H1 (cell line): ENCODE measurements at regions not wholly inside any gene's neighbourhood (a gene's known extent, or its start where the extent isn't known, plus 50 kb on each side); places are given as distances from the start of the nearest gene placed in this dataset.

Source experiments
- CTCF ChIA-PET: fragments of 300-600 bp; sonication (Branson Sonifier 250); formaldehyde crosslinking; loops from one replicate; lab custom pipeline; 2021; ENCODE audit not compliant: partially characterized antibody; lab: Charles Lee
- POLR2A ChIA-PET: fragments of 300-600 bp; sonication (Branson Sonifier 250); formaldehyde crosslinking; loops from one replicate; lab custom pipeline; 2021; ENCODE audit warnings: inconsistent platforms; ENCODE audit not compliant: partially characterized antibody; lab: Charles Lee
- DNase-seq, 2 experiments: peaks; one replicate each; pipeline versions ENCODE4 v3.0.0 to v3.0.0-alpha.2; 2010 to 2022; ENCODE audit warnings: low spot score in 2 of 2, low read depth in 1 of 2, mixed read lengths in 1 of 2
- FAIRE-seq: peaks from 2 replicates; lab custom pipeline; 2011; peaks lifted over from hg19 to GRCh38; lab: Jason Lieb, UNC
- H2AFZ ChIP-seq: 2 replicates; pipeline ENCODE4 v1.8.1; 2012; ENCODE audit warnings: low read length, inconsistent platforms
- H2AK5ac ChIP-seq: 2 replicates; pipeline ENCODE4 v1.6.1; 2013; ENCODE audit warnings: low read depth, low read length
- H2BK120ac ChIP-seq: replicated peaks from 2 replicates; pipeline ENCODE3; 2013; ENCODE audit warnings: low read depth, low read length, inconsistent platforms
- H2BK12ac ChIP-seq: 2 replicates; pipeline ENCODE4 v1.6.1; 2013; ENCODE audit warnings: low read depth, low read length
- H2BK15ac ChIP-seq: 2 replicates; pipeline ENCODE4 v1.6.1; 2013; ENCODE audit warnings: low read length
- H2BK20ac ChIP-seq: 2 replicates; pipeline ENCODE4 v1.6.1; 2013; ENCODE audit warnings: low read length
- H2BK5ac ChIP-seq: 2 replicates; pipeline ENCODE4 v1.6.1; 2013; ENCODE audit warnings: low read depth, low read length
- H3K14ac ChIP-seq: 2 replicates; pipeline ENCODE4 v1.6.1; 2013; ENCODE audit warnings: inconsistent platforms; ENCODE audit not compliant: insufficient read length
- H3K18ac ChIP-seq: 2 replicates; pipeline ENCODE4 v1.6.1; 2013; ENCODE audit warnings: low read length; ENCODE audit errors: extremely low read depth
- H3K23ac ChIP-seq: 2 replicates; pipeline ENCODE4 v1.6.1; 2013; ENCODE audit warnings: inconsistent platforms; ENCODE audit not compliant: insufficient read length
- H3K23me2 ChIP-seq: 2 replicates; pipeline ENCODE4 v1.6.1; 2013; ENCODE audit warnings: low read depth, low read length
- H3K27ac ChIP-seq: 2 replicates; pipeline ENCODE4 v1.6.1; 2011; ENCODE audit warnings: low read depth, low read length, inconsistent platforms
- H3K27me3 ChIP-seq, 4 experiments: replicated peaks in 1 of 4; 1 replicate in 1 of 4; 2 replicates in 3 of 4; pipeline versions ENCODE4 v1.6.1 to v1.8.1; 2011 to 2013; ENCODE audit warnings: low read length in 3 of 4, mild to moderate bottlenecking in 3 of 4, inconsistent platforms in 2 of 4, mixed read lengths in 2 of 4, moderate library complexity in 1 of 4; ENCODE audit not compliant: control insufficient read depth in 3 of 4, insufficient read depth in 3 of 4; ENCODE audit errors: extremely low read depth in 1 of 4
- H3K36me3 ChIP-seq, 4 experiments: 2 replicates each; pipeline versions ENCODE4 v1.6.1 to v1.8.1; 2011 to 2013; ENCODE audit warnings: mild to moderate bottlenecking in 4 of 4, low read length in 3 of 4, moderate library complexity in 2 of 4, control low read depth in 1 of 4, inconsistent platforms in 1 of 4; ENCODE audit not compliant: insufficient read depth in 4 of 4, control insufficient read depth in 2 of 4
- H3K4ac ChIP-seq: replicated peaks from 2 replicates; pipeline ENCODE3; 2013; ENCODE audit warnings: low read length, low read depth, mixed read lengths, inconsistent platforms; ENCODE audit not compliant: insufficient read length
- H3K4me1 ChIP-seq, 4 experiments: replicated peaks in 1 of 4; 1 replicate in 1 of 4; 2 replicates in 3 of 4; pipeline versions ENCODE4 v1.6.1 to v1.8.1; 2011 to 2013; ENCODE audit warnings: low read length in 3 of 4, inconsistent platforms in 2 of 4, mixed read lengths in 1 of 4; ENCODE audit not compliant: insufficient read depth in 4 of 4, control insufficient read depth in 3 of 4
- H3K4me2 ChIP-seq, 2 experiments: 2 replicates each; pipeline versions ENCODE4 v1.6.1 to v1.8.1; 2011 to 2013; ENCODE audit warnings: low read depth in 2 of 2, low read length in 2 of 2, control low read depth in 1 of 2, inconsistent platforms in 1 of 2, mild to moderate bottlenecking in 1 of 2; ENCODE audit not compliant: insufficient read depth in 1 of 2
- H3K4me3 ChIP-seq, 4 experiments: fragments of 200-600, 300-600 bp in 1 of 4; sonication (generic), shearing (Covaris generic), sonication (Bioruptor Twin) in 1 of 4; 2 replicates each; pipeline versions ENCODE4 v1.5.1 to v1.8.1; 2011 to 2016; ENCODE audit warnings: low read length in 4 of 4, low read depth in 3 of 4, control low read depth in 2 of 4, inconsistent platforms in 2 of 4, mild to moderate bottlenecking in 2 of 4, mixed read lengths in 1 of 4, moderate library complexity in 1 of 4; ENCODE audit not compliant: insufficient read depth in 2 of 4; ENCODE audit errors: extremely low read depth in 1 of 4
- H3K56ac ChIP-seq: replicated peaks from 2 replicates; pipeline ENCODE3; 2013; ENCODE audit warnings: low read depth, mild to moderate bottlenecking, mixed read lengths, low read length, inconsistent platforms; ENCODE audit not compliant: insufficient read length
- H3K79me1 ChIP-seq: 2 replicates; pipeline ENCODE4 v1.6.1; 2013; ENCODE audit warnings: low read depth, low read length, control low read depth
- H3K79me2 ChIP-seq, 2 experiments: 2 replicates each; pipeline versions ENCODE4 v1.6.1 to v1.8.1; 2012 to 2013; ENCODE audit warnings: low read length in 2 of 2, mild to moderate bottlenecking in 2 of 2, inconsistent platforms in 1 of 2; ENCODE audit not compliant: insufficient read depth in 2 of 2, control insufficient read depth in 1 of 2
- H3K9ac ChIP-seq, 4 experiments: replicated peaks in 1 of 4; 1 replicate in 1 of 4; 2 replicates in 3 of 4; pipeline versions ENCODE4 v1.6.1 to v1.8.1; 2011 to 2013; ENCODE audit warnings: low read depth in 3 of 4, low read length in 3 of 4, control low read depth in 2 of 4, mild to moderate bottlenecking in 2 of 4, moderate library complexity in 2 of 4, inconsistent platforms in 1 of 4; ENCODE audit errors: extremely low read depth in 1 of 4
- H3K9me3 ChIP-seq, 2 experiments: 2 replicates each; pipeline versions ENCODE4 v1.6.1 to v1.8.1; 2012 to 2013; ENCODE audit warnings: mild to moderate bottlenecking in 2 of 2, moderate library complexity in 2 of 2, control low read depth in 1 of 2, inconsistent platforms in 1 of 2, low read depth in 1 of 2, low read length in 1 of 2, mixed read lengths in 1 of 2; ENCODE audit not compliant: insufficient read depth in 2 of 2
- H4K20me1 ChIP-seq, 2 experiments: replicated peaks in 1 of 2; 2 replicates each; pipeline versions ENCODE3 to v1.8.1; 2011 to 2013; ENCODE audit warnings: inconsistent platforms in 2 of 2, low read length in 2 of 2, mild to moderate bottlenecking in 1 of 2; ENCODE audit not compliant: insufficient read depth in 2 of 2, control insufficient read depth in 1 of 2
- H4K5ac ChIP-seq: 2 replicates; pipeline ENCODE4 v1.6.1; 2013; ENCODE audit warnings: low read length, low read depth, mixed read lengths, inconsistent platforms; ENCODE audit not compliant: insufficient read length
- H4K8ac ChIP-seq: 2 replicates; pipeline ENCODE4 v1.8.0; 2013; ENCODE audit warnings: mild to moderate bottlenecking, moderate library complexity, low read length, inconsistent platforms; ENCODE audit not compliant: insufficient read depth; ENCODE audit errors: extremely low read depth
- H4K91ac ChIP-seq: replicated peaks from 2 replicates; pipeline ENCODE3; 2013; ENCODE audit warnings: low read length, mixed read lengths, inconsistent platforms; ENCODE audit not compliant: insufficient read length
- BACH1 ChIP-seq: IDR thresholded peaks from 2 replicates; pipeline ENCODE4 v1.6.1; 2012; ENCODE audit warnings: low read length, improper control_type of control experiment
- CHD2 ChIP-seq: IDR thresholded peaks from 2 replicates; pipeline ENCODE4 v1.6.1; 2012; ENCODE audit warnings: low read length, improper control_type of control experiment
- FOSL1 ChIP-seq: IDR thresholded peaks from 2 replicates; pipeline ENCODE4 v1.6.1; 2011; ENCODE audit warnings: mild to moderate bottlenecking, low read depth, low read length, moderate library complexity; ENCODE audit not compliant: insufficient read depth
- GABPA ChIP-seq: IDR thresholded peaks from 2 replicates; pipeline ENCODE4 v1.6.1; 2011; ENCODE audit warnings: mild to moderate bottlenecking, low read length, moderate library complexity, borderline replicate concordance; ENCODE audit not compliant: insufficient read depth
- HDAC6 ChIP-seq: IDR thresholded peaks from one replicate; pipeline ENCODE4 v1.7.1; 2012; ENCODE audit warnings: low read depth, mild to moderate bottlenecking, inconsistent platforms, low read length, moderate library complexity
- JUND ChIP-seq: IDR thresholded peaks from 2 replicates; pipeline ENCODE4 v1.6.1; 2011; ENCODE audit warnings: mild to moderate bottlenecking, improper control_type of control experiment, low read length
- NANOG ChIP-seq: IDR thresholded peaks from 2 replicates; pipeline ENCODE4 v1.6.1; 2011; ENCODE audit warnings: low read length, low read depth, mild to moderate bottlenecking, inconsistent platforms; ENCODE audit not compliant: insufficient read depth, poor library complexity, severe bottlenecking
- RFX5 ChIP-seq: IDR thresholded peaks from 2 replicates; pipeline ENCODE4 v1.6.1; 2011; ENCODE audit warnings: low read depth, low read length, improper control_type of control experiment, borderline replicate concordance
- RNF2 ChIP-seq: fragments of 200-900, 300-1000 bp; sonication (generic); IDR thresholded peaks from 2 replicates; pipeline ENCODE4 v1.7.1; 2016; ENCODE audit warnings: borderline replicate concordance, low read depth, mild to moderate bottlenecking, antibody characterized with exemption, low read length; ENCODE audit not compliant: poor library complexity, severe bottlenecking; ENCODE audit errors: missing control alignments
- RXRA ChIP-seq: IDR thresholded peaks from 2 replicates; pipeline ENCODE4 v1.6.1; 2011; ENCODE audit warnings: low read depth, mild to moderate bottlenecking, low read length, moderate library complexity; ENCODE audit not compliant: insufficient read depth
- SIRT6 ChIP-seq: IDR thresholded peaks from one replicate; pipeline ENCODE4 v1.7.1; 2012; ENCODE audit warnings: low read length, inconsistent platforms
- SP2 ChIP-seq: IDR thresholded peaks from 2 replicates; pipeline ENCODE4 v1.6.1; 2012; ENCODE audit warnings: mild to moderate bottlenecking, low read length, inconsistent platforms
- SP4 ChIP-seq: IDR thresholded peaks from 2 replicates; pipeline ENCODE4 v1.6.1; 2012; ENCODE audit warnings: low read length, inconsistent platforms
- TAF1 ChIP-seq: IDR thresholded peaks from 2 replicates; pipeline ENCODE4 v1.6.1; 2011; ENCODE audit warnings: mild to moderate bottlenecking, low read depth, low read length
- WGBS, 2 experiments: shearing (Covaris generic) in 1 of 2; methylation state at CpG; one replicate each; pipeline versions ENCODE4 v1.1.6 to v1.1.7; 2013 to 2015; ENCODE audit warnings: low lambda C conversion rate in 2 of 2, mixed read lengths in 2 of 2, inconsistent platforms in 1 of 2, low coverage in 1 of 2, missing lambda C conversion rate in 1 of 2; ENCODE audit not compliant: insufficient replicate concordance in 2 of 2, insufficient coverage in 1 of 2, insufficient read length in 1 of 2; ENCODE audit errors: extremely low coverage in 1 of 2, missing lambda C conversion rate in 1 of 2; 5-methylcytosine and 5-hydroxymethylcytosine counted together

DNA sequence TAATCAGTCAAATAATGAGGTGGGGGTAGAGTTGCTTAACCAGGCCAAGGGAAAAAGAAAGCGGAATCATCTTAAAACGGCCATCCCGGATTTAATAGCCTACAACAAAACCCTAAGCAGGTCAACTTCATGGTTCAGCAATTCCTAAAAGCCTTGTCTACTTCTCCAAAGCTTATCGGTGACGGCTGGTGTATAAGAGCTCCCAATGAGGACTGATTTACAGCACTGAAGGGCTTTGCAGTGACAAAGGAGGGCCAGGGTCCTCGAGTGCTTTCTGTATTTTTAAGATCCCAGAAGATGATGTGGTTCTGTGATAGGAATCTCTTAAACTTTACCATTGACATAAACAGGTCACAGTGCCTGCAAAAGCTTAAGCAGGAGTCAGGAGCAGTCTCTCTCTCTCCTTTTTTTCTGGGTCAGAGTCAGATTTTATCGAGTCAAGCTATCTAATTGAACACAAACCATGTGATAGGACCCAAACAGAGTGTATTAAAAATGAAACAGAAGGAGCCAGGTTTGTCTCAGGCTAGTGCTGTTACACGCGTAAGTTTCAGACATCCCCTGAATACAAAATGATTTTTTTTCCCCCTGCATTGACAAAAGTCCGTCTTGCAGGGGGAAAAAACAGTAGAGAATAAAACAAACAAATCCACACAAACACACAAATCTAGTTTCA lies 663.6 kb upstream of the ZNF608 start:
- Histone ChIP-seq H3K79me1 (no peaks in the 10 kb centered on the region), H3K18ac (peak overlapping the region; percentile 28; the same call in 1 of the 2 replicates), H2AK5ac (no peak overlapping the region), H3K27me3 (no peaks in the 10 kb centered on the region), H3K4me3 (no peak overlapping the region), H2BK5ac (peak overlapping the region; percentile 77; the same call in 1 of the 2 replicates), H2AFZ (peak overlapping the region; percentile 71), H3K14ac (no peak overlapping the region), H4K20me1 (no peaks in the 10 kb centered on the region), H2BK20ac (peak overlapping the region; percentile 73), H3K23ac (no peak overlapping the region), H3K4me2 (no peak overlapping the region; a peak in 1 of 4 replicates), H2BK15ac (no peak overlapping the region), H3K23me2 (no peaks in the 10 kb centered on the region), H3K4ac (no peak overlapping the region), H3K9me3 (no peaks in the 10 kb centered on the region), H3K36me3 (no peaks in the 10 kb centered on the region), H4K5ac (no peak overlapping the region), H4K91ac (peak overlapping the region; percentile 23), H2BK12ac (no peak overlapping the region), H3K27ac (no peak overlapping the region), H2BK120ac (no peak overlapping the region), H3K79me2 (no peaks in the 10 kb centered on the region), H3K4me1 (peaks cover 0 to 34% (median 21%) of the 10 kb centered on the region in 4 experiments; a peak in 6 of 7 replicates), H3K9ac (no peak overlapping the region), H4K8ac (no peak overlapping the region), H3K56ac (no peak overlapping the region)
- POLR2A ChIA-PET: no interaction called here
- 72% methylated on average over 10 of the region's 10 CpGs; no CpG with 5 or more reads in 1 of the 2 experiments for WGBS, 2 experiments
- DNase-seq: no peak
- CTCF ChIA-PET: interaction anchor here (0.6 kb wide), 2 partner anchors 284 to 460 kb away, joined by 3 read pairs; no protein-coding TSS in a partner anchor
- no peak for FAIRE-seq
- no peak for TF ChIP-seq FOSL1
- no peak for TF ChIP-seq TAF1
- no peak for TF ChIP-seq GABPA
- TF ChIP-seq RXRA: no peak
- TF ChIP-seq RFX5: no peak
- no peak for TF ChIP-seq JUND
- no peak for TF ChIP-seq NANOG
- no peak for TF ChIP-seq HDAC6
- TF ChIP-seq SIRT6: no peak
- TF ChIP-seq CHD2: no peak
- no peak for TF ChIP-seq RNF2
- no peak for TF ChIP-seq BACH1
- no peak for TF ChIP-seq SP2
- TF ChIP-seq SP4: no peak
